CD4-positive, alpha-beta memory T cell (primary cell): ENCODE measurements at regions not wholly inside any gene's neighbourhood (a gene's known extent, or its start where the extent isn't known, plus 50 kb on each side); places are given as distances from the start of the nearest gene placed in this dataset.

Experiments used
- CTCF ChIA-PET: fragments of 350-600 bp; sonication (Branson Sonifier 250); formaldehyde crosslinking; loops from one replicate; lab custom pipeline; 2021; ENCODE audit warnings: inconsistent platforms; ENCODE audit not compliant: partially characterized antibody; lab: Charles Lee
- POLR2A ChIA-PET: fragments of 350-600 bp; sonication (Branson Sonifier 250); formaldehyde crosslinking; loops from one replicate; lab custom pipeline; 2021; ENCODE audit not compliant: partially characterized antibody; lab: Charles Lee
- DNase-seq, 5 donors: peaks; one replicate each; pipeline versions ENCODE4 v3.0.0 to v3.0.0-alpha.2; 2020 to 2022; ENCODE audit warnings: mixed read lengths in 1 of 5
- H3K27ac ChIP-seq: one replicate; pipeline ENCODE4 v1.7.0; 2013; ENCODE audit warnings: low read depth, low read length
- H3K27me3 ChIP-seq: 2 replicates; pipeline ENCODE4 v1.7.0; 2013; ENCODE audit warnings: mild to moderate bottlenecking, low read length, moderate library complexity; ENCODE audit not compliant: insufficient read depth
- H3K36me3 ChIP-seq: 2 replicates; pipeline ENCODE4 v1.7.0; 2013; ENCODE audit warnings: mild to moderate bottlenecking, low read length, moderate library complexity; ENCODE audit not compliant: insufficient read depth
- H3K4me1 ChIP-seq: 2 replicates; pipeline ENCODE4 v1.7.0; 2013; ENCODE audit warnings: mild to moderate bottlenecking, low read length, moderate library complexity; ENCODE audit not compliant: insufficient read depth
- H3K4me3 ChIP-seq, 2 donors: one replicate each; pipeline ENCODE4 v1.7.0; 2013; ENCODE audit warnings: low read length in 2 of 2, mild to moderate bottlenecking in 1 of 2
- H3K9me3 ChIP-seq, 2 donors: one replicate each; pipeline ENCODE4 v1.7.0; 2013; ENCODE audit warnings: low read length in 2 of 2, control low read depth in 1 of 2; ENCODE audit not compliant: control insufficient read depth in 1 of 2
- H3K27ac Mint-ChIP-seq, 7 donors: one replicate each; pipeline ENCODE4 v1.8.0; 2020 to 2021; ENCODE audit warnings: mixed read lengths in 7 of 7, mild to moderate bottlenecking in 6 of 7, inconsistent platforms in 3 of 7, moderate library complexity in 3 of 7
- H3K27me3 Mint-ChIP-seq, 2 donors: one replicate each; pipeline ENCODE4 v1.8.0; 2020 to 2021; ENCODE audit warnings: mixed read lengths in 2 of 2
- H3K36me3 Mint-ChIP-seq, 2 donors: one replicate each; pipeline ENCODE4 v1.8.0; 2020 to 2021; ENCODE audit warnings: mixed read lengths in 2 of 2, inconsistent platforms in 1 of 2, mild to moderate bottlenecking in 1 of 2
- H3K4me1 Mint-ChIP-seq, 4 donors: one replicate each; pipeline ENCODE4 v1.8.0; 2020 to 2021; ENCODE audit warnings: mixed read lengths in 4 of 4, mild to moderate bottlenecking in 1 of 4
- H3K4me3 Mint-ChIP-seq, 8 donors: one replicate each; pipeline ENCODE4 v1.8.0; 2020 to 2021; ENCODE audit warnings: mixed read lengths in 8 of 8, mild to moderate bottlenecking in 7 of 8, moderate library complexity in 6 of 8, inconsistent platforms in 3 of 8
- H3K9me3 Mint-ChIP-seq, 8 donors: one replicate each; pipeline ENCODE4 v1.8.0; 2020 to 2021; ENCODE audit warnings: mixed read lengths in 8 of 8, mild to moderate bottlenecking in 5 of 8, inconsistent platforms in 3 of 8, moderate library complexity in 1 of 8
- intact Hi-C: fragments of 100-400 bp; cut with micrococcal nuclease; formaldehyde crosslinking; loops from one replicate; pipeline ENCODE4 v1.15.1; 2023

- H3K36me3 Mint-ChIP-seq = no peaks in the 10 kb centered on the region
These were observed 915.2 kb upstream of the ROBO1 start for GRCh38 chr3:80682951-80683350.

GRCh38 chr3:80682235-80682634 is 914.4 kb upstream of the ROBO1 start:
- Histone ChIP-seq H3K9me3 (no peaks in the 10 kb centered on the region), H3K36me3 (no peaks in the 10 kb centered on the region), H3K27ac (no peak overlapping the region), H3K27me3 (no peaks in the 10 kb centered on the region), H3K4me3 (no peak overlapping the region), H3K4me1 (no peaks in the 10 kb centered on the region)
- H3K36me3 Mint-ChIP-seq = no peaks in the 10 kb centered on the region
- no peak overlapping the region for H3K4me3 Mint-ChIP-seq
- ChIA-PET CTCF (no interaction called here), POLR2A (no interaction called here)
- peaks cover 0 to 22% (median 4%) of the 10 kb centered on the region in 8 donors for H3K9me3 Mint-ChIP-seq
- no peaks in the 10 kb centered on the region for H3K27me3 Mint-ChIP-seq
- no peak for DNase-seq
- no peak overlapping the region for H3K27ac Mint-ChIP-seq
- no peaks in the 10 kb centered on the region for H3K4me1 Mint-ChIP-seq
- intact Hi-C loops = no loop called here

More at GRCh38 chr3:80682951-80683350, 915.2 kb upstream of the ROBO1 start:
- POLR2A ChIA-PET = no interaction called here
- Histone ChIP-seq H3K4me3 (no peak overlapping the region), H3K9me3 (no peaks in the 10 kb centered on the region), H3K27ac (no peak overlapping the region), H3K36me3 (no peaks in the 10 kb centered on the region), H3K4me1 (no peaks in the 10 kb centered on the region), H3K27me3 (no peaks in the 10 kb centered on the region)
- no peaks in the 10 kb centered on the region for H3K27me3 Mint-ChIP-seq
- no peak overlapping the region for H3K27ac Mint-ChIP-seq
- no peak overlapping the region for H3K4me3 Mint-ChIP-seq
- no peaks in the 10 kb centered on the region for H3K4me1 Mint-ChIP-seq
- CTCF ChIA-PET = no interaction called here
- intact Hi-C loops = no loop called here
- H3K9me3 Mint-ChIP-seq = peaks cover 0 to 22% (median 4%) of the 10 kb centered on the region in 8 donors
- no peak for DNase-seq

- H3K4me3 ChIP-seq = no peak overlapping the region
- intact Hi-C loops = no loop called here
- no peaks in the 10 kb centered on the region for H3K4me1 Mint-ChIP-seq
- H3K9me3 Mint-ChIP-seq = peaks cover 2 to 23% (median 3%) of the 10 kb centered on the region in 8 donors
- no peaks in the 10 kb centered on the region for H3K36me3 ChIP-seq
- no peaks in the 10 kb centered on the region for H3K36me3 Mint-ChIP-seq
- H3K27me3 ChIP-seq = no peaks in the 10 kb centered on the region
- H3K4me1 ChIP-seq = no peaks in the 10 kb centered on the region
- no peaks in the 10 kb centered on the region for H3K27me3 Mint-ChIP-seq
- POLR2A ChIA-PET = no interaction called here
- no peak overlapping the region for H3K27ac Mint-ChIP-seq
- no peak for DNase-seq
- CTCF ChIA-PET = no interaction called here
- no peak overlapping the region for H3K4me3 Mint-ChIP-seq
- H3K9me3 ChIP-seq = no peaks in the 10 kb centered on the region
- no peak overlapping the region for H3K27ac ChIP-seq
These were observed 910.0 kb upstream of the ROBO1 start for GRCh38 chr3:80677796-80678195.

- POLR2A ChIA-PET = no interaction called here
- intact Hi-C loops = no loop called here
- DNase-seq = no peak
- Mint-ChIP-seq H3K36me3 (no peaks in the 10 kb centered on the region), H3K27ac (no peak overlapping the region), H3K27me3 (no peaks in the 10 kb centered on the region), H3K4me1 (no peaks in the 10 kb centered on the region), H3K4me3 (no peak overlapping the region), H3K9me3 (peaks cover 0 to 16% (median 2%) of the 10 kb centered on the region in 8 donors)
- Histone ChIP-seq H3K27me3 (no peaks in the 10 kb centered on the region), H3K9me3 (no peaks in the 10 kb centered on the region), H3K36me3 (no peaks in the 10 kb centered on the region), H3K4me1 (no peaks in the 10 kb centered on the region), H3K4me3 (no peak overlapping the region), H3K27ac (no peak overlapping the region)
- CTCF ChIA-PET = no interaction called here
These were observed 909.1 kb upstream of the ROBO1 start for GRCh38 chr3:80676866-80677265.

GRCh38 chr3:80676261-80676660 is 908.5 kb upstream of the ROBO1 start:
- Mint-ChIP-seq H3K9me3 (peaks cover 0 to 16% (median 2%) of the 10 kb centered on the region in 8 donors), H3K4me1 (no peaks in the 10 kb centered on the region), H3K27ac (no peak overlapping the region), H3K36me3 (no peaks in the 10 kb centered on the region), H3K27me3 (no peaks in the 10 kb centered on the region), H3K4me3 (no peak overlapping the region)
- Histone ChIP-seq H3K4me1 (no peaks in the 10 kb centered on the region), H3K27me3 (no peaks in the 10 kb centered on the region), H3K36me3 (no peaks in the 10 kb centered on the region), H3K4me3 (no peak overlapping the region), H3K9me3 (no peaks in the 10 kb centered on the region), H3K27ac (no peak overlapping the region)
- ChIA-PET POLR2A (no interaction called here), CTCF (no interaction called here)
- intact Hi-C loops = no loop called here
- DNase-seq = no peak

- Mint-ChIP-seq H3K4me1 (no peaks in the 10 kb centered on the region), H3K27ac (no peak overlapping the region), H3K9me3 (peaks cover 2 to 16% (median 2%) of the 10 kb centered on the region in 8 donors), H3K36me3 (no peaks in the 10 kb centered on the region), H3K4me3 (no peak overlapping the region), H3K27me3 (no peaks in the 10 kb centered on the region)
- H3K36me3 ChIP-seq = no peaks in the 10 kb centered on the region
- intact Hi-C loops = no loop called here
- POLR2A ChIA-PET = no interaction called here
- no peaks in the 10 kb centered on the region for H3K27me3 ChIP-seq
- no peaks in the 10 kb centered on the region for H3K4me1 ChIP-seq
- DNase-seq = no peak
- CTCF ChIA-PET = no interaction called here
- H3K27ac ChIP-seq = no peak overlapping the region
- H3K9me3 ChIP-seq = no peaks in the 10 kb centered on the region
- no peak overlapping the region for H3K4me3 ChIP-seq
These were observed 908.0 kb upstream of the ROBO1 start for GRCh38 chr3:80675790-80676189.

- DNase-seq = no peak
- Mint-ChIP-seq H3K36me3 (no peaks in the 10 kb centered on the region), H3K4me3 (no peak overlapping the region), H3K4me1 (no peaks in the 10 kb centered on the region), H3K9me3 (peaks cover 5 to 25% (median 13%) of the 10 kb centered on the region in 8 donors), H3K27me3 (no peaks in the 10 kb centered on the region), H3K27ac (no peak overlapping the region)
- ChIA-PET CTCF (no interaction called here), POLR2A (no interaction called here)
- no peaks in the 10 kb centered on the region for H3K36me3 ChIP-seq
- no peaks in the 10 kb centered on the region for H3K9me3 ChIP-seq
- H3K4me3 ChIP-seq = no peak overlapping the region
- H3K27me3 ChIP-seq = no peaks in the 10 kb centered on the region
- intact Hi-C loops = no loop called here
- no peaks in the 10 kb centered on the region for H3K4me1 ChIP-seq
- H3K27ac ChIP-seq = no peak overlapping the region
These were observed 900.9 kb upstream of the ROBO1 start for GRCh38 chr3:80668600-80669294.
